HepG2 (cell line): ENCODE measurements at regions not wholly inside any gene's neighbourhood (a gene's known extent, or its start where the extent isn't known, plus 50 kb on each side); places are given as distances from the start of the nearest gene placed in this dataset.

Source experiments
- ATAC-seq: fragments of 200-7000 bp; cut with Tn5 transposase; 3 replicates; pipeline ENCODE4 v1.9.1; 2020; ENCODE audit warnings: mild to moderate bottlenecking, moderate library complexity
- BruUV-seq: library from RNA; stranded (reverse); fragments of 400-500 nt; replicated peaks from 2 replicates; lab custom pipeline; 2021; lab: Mats Ljungman, UMichigan
- CTCF ChIA-PET: fragments of 300-600 bp; formaldehyde crosslinking; extraction: SDS; loops from one replicate; lab custom pipeline; 2021; ENCODE audit warnings: low total read pairs, inconsistent platforms, low intra/inter-chr PET ratio; lab: Yijun Ruan, JAX
- POLR2A ChIA-PET: fragments of 350-600 bp; sonication (Branson Sonifier 250); formaldehyde crosslinking; loops from one replicate; lab custom pipeline; 2020; ENCODE audit warnings: antibody characterized with exemption, inconsistent platforms; lab: Yijun Ruan, JAX
- DNase-seq: peaks from one replicate; pipeline ENCODE4 v3.0.0-alpha.2; 2015; ENCODE audit warnings: low spot score
- FAIRE-seq: peaks from 3 replicates; lab custom pipeline; 2011; peaks lifted over from hg19 to GRCh38; lab: Jason Lieb, UNC
- H2AFZ ChIP-seq: one replicate; pipeline ENCODE4 v1.6.1; 2011; ENCODE audit warnings: low read length, inconsistent platforms
- H3K27ac ChIP-seq: fragments of 300-600 bp; 3 replicates; pipeline ENCODE4 v1.8.0; 2011; ENCODE audit warnings: mixed run types, mild to moderate bottlenecking, mixed read lengths, low read length, inconsistent platforms; ENCODE audit not compliant: insufficient read depth; ENCODE audit errors: extremely low read length
- H3K27me3 ChIP-seq, 2 experiments: fragments of 200-600 bp in 1 of 2; 2 replicates in 1 of 2; 3 replicates in 1 of 2; pipeline versions ENCODE4 v1.6.0 to v1.8.0; 2011; ENCODE audit warnings: low read length in 2 of 2, mild to moderate bottlenecking in 2 of 2, moderate library complexity in 2 of 2, inconsistent platforms in 1 of 2; ENCODE audit not compliant: insufficient read depth in 2 of 2, control insufficient read depth in 1 of 2
- H3K36me3 ChIP-seq, 2 experiments: fragments of 200-600 bp in 1 of 2; replicated peaks in 1 of 2; 2 replicates in 1 of 2; 3 replicates in 1 of 2; pipeline versions ENCODE4 v1.5.1 to v1.8.0; 2011; ENCODE audit warnings: low read length in 2 of 2, inconsistent platforms in 1 of 2; ENCODE audit not compliant: insufficient read depth in 2 of 2, control insufficient read depth in 1 of 2
- H3K4me1 ChIP-seq: 2 replicates; pipeline ENCODE4 v1.5.1; 2012; ENCODE audit warnings: low read length, inconsistent platforms; ENCODE audit not compliant: insufficient read depth
- H3K4me2 ChIP-seq: 2 replicates; pipeline ENCODE4 v1.6.0; 2011; ENCODE audit warnings: low read depth, low read length, inconsistent platforms
- H3K4me3 ChIP-seq, 3 experiments: fragments of 200-600 bp in 1 of 3; sonication (generic), shearing (Covaris generic) in 1 of 3; replicated peaks in 1 of 3; 2 replicates each; pipeline ENCODE4 v1.5.1; 2011 to 2016; ENCODE audit warnings: low read length in 3 of 3, inconsistent platforms in 2 of 3, low read depth in 2 of 3, mild to moderate bottlenecking in 2 of 3, control low read depth in 1 of 3, mixed read lengths in 1 of 3; ENCODE audit not compliant: insufficient read depth in 1 of 3
- H3K79me2 ChIP-seq: one replicate; pipeline ENCODE4 v1.6.1; 2011; ENCODE audit warnings: low read length, inconsistent platforms; ENCODE audit not compliant: insufficient read depth
- H3K9ac ChIP-seq: 2 replicates; pipeline ENCODE4 v1.6.0; 2011; ENCODE audit warnings: mild to moderate bottlenecking, low read depth, low read length, inconsistent platforms; ENCODE audit not compliant: insufficient read depth
- H3K9me3 ChIP-seq: 2 replicates; pipeline ENCODE4 v1.5.1; 2012; ENCODE audit warnings: mild to moderate bottlenecking, low read length
- H4K20me1 ChIP-seq: 2 replicates; pipeline ENCODE4 v1.6.0; 2011; ENCODE audit warnings: inconsistent platforms, mild to moderate bottlenecking, low read length, moderate library complexity; ENCODE audit not compliant: insufficient read depth
- JARID2 ChIP-seq: sonication (generic); formaldehyde crosslinking; IDR thresholded peaks from 2 replicates; pipeline ENCODE4 v1.8.1; 2023; ENCODE audit warnings: missing genetic modification reagents, inconsistent platforms; ENCODE audit not compliant: insufficient replicate concordance
- KAT2B ChIP-seq: fragments of 150-350 bp; IDR thresholded peaks from 2 replicates; pipeline ENCODE4 v1.6.1; 2014; ENCODE audit warnings: low read depth, low read length, borderline replicate concordance
- KLF11 ChIP-seq: IDR thresholded peaks from 2 replicates; pipeline ENCODE4 v1.6.1; 2016; ENCODE audit warnings: missing compliant biosample characterization
- MAZ ChIP-seq, 2 experiments: sonication (generic) in 1 of 2; formaldehyde crosslinking in 1 of 2; IDR thresholded peaks; 2 replicates each; pipeline versions ENCODE4 v1.5.0 to v1.6.1; 2012 to 2020; ENCODE audit warnings: low read depth in 2 of 2, mild to moderate bottlenecking in 2 of 2, borderline replicate concordance in 1 of 2, improper control_type of control experiment in 1 of 2, low read length in 1 of 2, missing genetic modification reagents in 1 of 2, moderate library complexity in 1 of 2
- NFE2L2 ChIP-seq: fragments of 150-350 bp; IDR thresholded peaks from 2 replicates; pipeline ENCODE4 v1.6.1; 2014; ENCODE audit warnings: low read length
- RBM22 ChIP-seq: fragments of 200-400 bp; formaldehyde crosslinking; optimal IDR thresholded peaks from 2 replicates; pipeline ENCODE3; 2017; ENCODE audit warnings: mild to moderate bottlenecking, low read length, moderate library complexity
- ZGPAT ChIP-seq: IDR thresholded peaks from 2 replicates; pipeline ENCODE4 v1.6.1; 2016; ENCODE audit warnings: mild to moderate bottlenecking
- ZNF501 ChIP-seq: sonication (generic); formaldehyde crosslinking; IDR thresholded peaks from 2 replicates; pipeline ENCODE4 v1.5.1; 2020; ENCODE audit warnings: mild to moderate bottlenecking, moderate library complexity, missing genetic modification reagents
- WGBS: methylation state at CpG from one replicate; pipeline ENCODE4 v1.1.6; 2017; ENCODE audit warnings: low lambda C conversion rate; 5-methylcytosine and 5-hydroxymethylcytosine counted together
- in situ Hi-C: cut with HindIII; loops from 2 replicates; pipeline ENCODE4 v1.10.0; 2017; ENCODE audit warnings: low pct_unique_long_range_greater_than_20kb; ENCODE audit not compliant: extremely low pct_ligation_motif_present
- intact Hi-C: fragments of 100-400 bp; cut with micrococcal nuclease; formaldehyde crosslinking; loops from one replicate; pipeline ENCODE4 v1.10.0; 2022; ENCODE audit not compliant: unreplicated experiment
- TF ChIP-seq, protein P1 (sequence below): IDR thresholded peaks from 2 replicates; pipeline ENCODE4 v1.6.1; 2016; ENCODE audit warnings: missing compliant biosample characterization, missing genetic modification reagents, borderline replicate concordance

- ATAC-seq (no peak), DNase-seq (no peak), FAIRE-seq (no peak)
- Histone ChIP-seq H3K4me1 (no peaks in the 10 kb centered on the region), H3K9me3 (no peaks in the 10 kb centered on the region), H3K4me3 (no peak overlapping the region), H3K4me2 (no peak overlapping the region), H4K20me1 (no peaks in the 10 kb centered on the region), H3K79me2 (no peaks in the 10 kb centered on the region), H3K27ac (no peak overlapping the region), H3K27me3 (no peaks in the 10 kb centered on the region), H3K36me3 (no peaks in the 10 kb centered on the region), H3K9ac (no peak overlapping the region), H2AFZ (no peak overlapping the region)
- no TSS peak for BruUV-seq
- in situ Hi-C loops = no loop called here
- POLR2A ChIA-PET = no interaction called here
- CTCF ChIA-PET = no interaction called here
- 3% methylated on average over 3 of the region's 3 CpGs for WGBS
- TF ChIP-seq KLF11 (CRISPR knock-in tag) (no peak), KAT2B (no peak), MAZ (IDR thresholded peaks at IDR 0.05; ENCODE audit: borderline replicate concordance, low read depth, low read length) (no peak), MAZ (CRISPR knock-in tag; IDR thresholded peaks at IDR 0.05; ENCODE audit: low read depth) (no peak), NFE2L2 (no peak), ZNF501 (CRISPR knock-in tag) (no peak), RBM22 (no peak), JARID2 (no peak), ZGPAT (CRISPR knock-in tag) (no peak)
- TF ChIP-seq, protein P1, sequence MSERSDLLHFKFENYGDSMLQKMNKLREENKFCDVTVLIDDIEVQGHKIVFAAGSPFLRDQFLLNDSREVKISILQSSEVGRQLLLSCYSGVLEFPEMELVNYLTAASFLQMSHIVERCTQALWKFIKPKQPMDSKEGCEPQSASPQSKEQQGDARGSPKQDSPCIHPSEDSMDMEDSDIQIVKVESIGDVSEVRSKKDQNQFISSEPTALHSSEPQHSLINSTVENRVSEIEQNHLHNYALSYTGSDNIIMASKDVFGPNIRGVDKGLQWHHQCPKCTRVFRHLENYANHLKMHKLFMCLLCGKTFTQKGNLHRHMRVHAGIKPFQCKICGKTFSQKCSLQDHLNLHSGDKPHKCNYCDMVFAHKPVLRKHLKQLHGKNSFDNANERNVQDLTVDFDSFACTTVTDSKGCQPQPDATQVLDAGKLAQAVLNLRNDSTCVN = no peak
- intact Hi-C loops = no loop called here
Measured at GRCh38 chr7:16038906-16039305, 352.4 kb upstream of the MEOX2 start.
